Activated naive CD8-positive, alpha-beta T cell treated with anti-CD3 and anti-CD28 coated beads, Interleukin-2, amount 50 U/mL, for 16 hours (primary cell): ENCODE measurements at regions not wholly inside any gene's neighbourhood (a gene's known extent, or its start where the extent isn't known, plus 50 kb on each side); places are given as distances from the start of the nearest gene placed in this dataset.

Experiments
- DNase-seq: peaks from one replicate; pipeline ENCODE4 v3.0.0-alpha.2; 2020; ENCODE audit warnings: low read depth, low spot score

DNA sequence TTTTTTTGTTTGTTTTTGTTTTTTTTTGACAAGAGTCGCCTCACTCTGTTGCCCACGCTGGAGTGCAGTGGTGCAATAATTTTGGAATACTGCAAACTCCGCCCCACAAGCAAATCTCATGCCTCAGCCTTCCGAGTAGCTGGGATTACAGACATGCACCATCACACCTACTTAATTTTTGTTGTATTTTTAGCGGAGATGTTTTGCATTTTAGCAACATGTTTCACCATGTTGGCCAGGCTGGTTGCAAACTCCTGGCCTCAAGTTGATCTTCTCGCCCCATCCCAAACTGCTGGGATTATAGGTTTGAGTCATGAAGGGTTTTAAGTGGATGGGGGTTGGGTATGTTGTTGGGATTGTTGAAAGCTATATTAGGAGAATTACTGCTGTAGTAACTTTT lies 270.9 kb upstream of the LCORL start:
- no peak for DNase-seq

DNA sequence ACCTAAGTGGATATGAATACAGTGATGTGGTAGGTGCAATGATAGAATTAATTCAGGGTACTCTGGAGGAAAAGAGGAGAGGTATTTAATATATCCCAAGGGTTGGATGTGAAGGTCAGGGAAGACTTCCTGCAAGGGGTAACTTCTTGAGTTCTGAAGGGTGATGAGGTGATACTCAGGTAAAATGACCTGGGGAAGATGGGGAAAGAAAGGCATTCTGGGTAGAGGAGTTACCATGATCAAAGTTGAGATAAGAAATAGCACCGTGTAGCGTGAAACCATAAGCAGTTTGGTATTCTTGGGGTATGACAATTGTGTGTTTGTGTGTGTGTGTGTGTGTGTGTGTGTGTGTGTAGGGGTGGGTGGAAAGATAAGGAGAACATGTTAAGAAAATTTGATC lies 270.4 kb upstream of the LCORL start:
- no peak for DNase-seq

DNA sequence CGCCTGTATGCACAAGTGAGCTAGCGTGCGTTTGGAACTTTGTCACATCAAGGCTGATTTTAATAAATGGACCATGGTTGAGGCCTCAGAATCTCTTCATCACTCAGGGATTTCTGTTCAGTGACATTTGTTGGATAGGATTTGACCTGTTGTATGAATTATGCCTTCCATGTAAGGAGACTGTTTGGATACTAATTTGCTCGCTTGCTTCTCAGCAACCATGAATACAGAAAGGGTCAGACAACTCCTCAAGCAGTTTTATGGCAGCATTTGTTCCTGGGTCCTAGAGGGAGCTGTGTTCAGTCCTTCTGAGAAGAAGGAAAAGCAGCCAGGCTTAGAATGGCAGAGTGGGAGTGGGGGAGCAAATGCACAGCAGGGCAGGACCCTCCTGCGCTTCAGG lies 269.7 kb upstream of the LCORL start:
- DNase-seq, result no peak

DNA sequence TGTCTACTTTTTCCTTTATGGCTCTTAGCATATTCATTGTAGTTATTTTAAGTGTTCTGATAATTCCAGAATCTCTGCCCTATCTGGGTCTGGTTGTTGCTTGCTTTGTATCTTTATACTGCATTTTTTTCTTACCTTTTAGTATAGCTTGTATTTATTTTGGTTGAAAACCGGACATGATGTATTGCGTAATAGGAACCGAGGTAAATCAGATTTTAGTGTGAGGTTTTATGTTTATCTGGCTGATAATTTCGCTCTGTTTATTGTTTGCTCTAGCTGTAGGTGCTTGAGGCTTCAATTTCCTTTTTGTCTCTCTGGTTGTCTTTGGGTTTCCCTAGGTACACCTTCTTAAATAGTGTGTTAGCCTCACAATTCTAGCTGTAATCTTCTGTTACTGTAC lies 263.8 kb upstream of the LCORL start:
- DNase-seq, result no peak

DNA sequence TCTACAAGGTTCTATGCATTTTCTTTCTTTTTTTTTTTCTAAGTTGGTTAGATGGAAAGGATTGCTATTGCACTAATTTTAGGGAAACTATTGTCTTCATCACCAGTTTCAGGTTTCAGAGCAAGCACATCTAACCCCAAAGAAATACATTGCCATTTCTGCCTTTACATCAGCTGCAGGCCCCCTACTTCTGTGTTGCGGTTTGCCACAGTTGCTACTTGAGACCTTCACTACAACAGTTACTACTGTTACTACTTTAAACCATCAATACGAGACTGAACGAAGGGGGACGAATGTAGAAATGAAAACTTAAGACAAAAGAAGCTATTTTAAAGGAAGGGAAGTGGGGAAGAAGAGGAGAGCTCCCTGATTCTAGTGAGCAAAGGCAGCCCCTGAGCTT lies 256.7 kb upstream of the LCORL start:
- no peak for DNase-seq

DNA sequence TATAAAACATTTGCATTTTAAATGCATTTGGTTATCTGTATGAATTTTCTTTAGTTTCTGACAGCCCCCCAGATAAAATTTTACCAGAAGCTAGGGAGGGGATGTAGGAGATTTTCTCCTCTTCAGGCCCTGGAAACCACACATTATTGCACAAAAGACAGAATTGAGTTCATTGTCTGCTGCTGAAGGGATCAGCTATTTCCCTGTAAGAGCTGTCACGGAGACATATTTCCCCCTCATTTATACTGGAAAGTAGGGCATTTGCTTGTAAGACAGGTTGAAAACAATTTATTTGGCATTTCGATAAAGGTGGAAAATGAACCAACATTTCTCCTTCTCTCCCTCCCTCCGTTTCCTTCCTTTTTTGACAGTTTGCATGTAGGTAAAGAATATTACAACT lies 241.3 kb upstream of the LCORL start:
- DNase-seq, result no peak

DNA sequence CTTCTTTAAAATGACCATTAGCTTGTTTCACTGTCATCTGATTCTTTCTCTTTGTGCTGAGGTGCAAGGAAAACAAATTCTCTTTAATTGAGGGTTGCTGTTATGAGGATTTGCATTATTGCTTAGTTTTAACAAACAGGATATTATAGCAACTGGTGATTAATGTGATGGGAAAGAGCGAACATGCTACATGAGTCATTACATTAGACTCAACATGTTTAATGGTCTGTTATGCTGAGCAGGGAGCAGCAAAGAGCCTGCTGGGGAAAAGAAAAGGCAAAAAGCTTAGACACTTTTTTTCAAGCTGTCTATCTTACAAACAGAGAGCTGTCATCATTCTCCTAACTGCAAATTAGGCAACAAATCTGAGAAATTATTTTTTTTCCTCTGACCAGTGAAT lies 230.5 kb upstream of the LCORL start:
- DNase-seq, result no peak

DNA sequence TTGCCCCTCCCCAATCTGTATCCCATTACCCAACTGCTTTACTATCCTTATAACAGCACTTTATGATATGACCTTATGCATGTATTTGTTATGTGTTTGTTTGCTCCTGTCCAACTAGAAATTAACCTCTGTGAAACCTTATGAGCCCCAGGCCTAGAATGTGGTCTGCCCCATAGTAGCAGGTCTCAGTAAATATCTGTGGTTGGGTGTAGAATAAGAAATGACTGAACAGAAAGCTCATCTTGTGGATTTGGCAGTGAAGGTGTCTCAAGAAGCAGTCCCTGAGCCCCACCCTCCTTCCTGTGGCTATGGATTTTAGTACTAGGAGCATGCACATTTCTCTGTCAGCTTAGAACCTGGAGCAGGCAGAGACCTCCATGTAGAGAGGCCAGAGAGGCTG lies 229.0 kb upstream of the LCORL start:
- no peak for DNase-seq

DNA sequence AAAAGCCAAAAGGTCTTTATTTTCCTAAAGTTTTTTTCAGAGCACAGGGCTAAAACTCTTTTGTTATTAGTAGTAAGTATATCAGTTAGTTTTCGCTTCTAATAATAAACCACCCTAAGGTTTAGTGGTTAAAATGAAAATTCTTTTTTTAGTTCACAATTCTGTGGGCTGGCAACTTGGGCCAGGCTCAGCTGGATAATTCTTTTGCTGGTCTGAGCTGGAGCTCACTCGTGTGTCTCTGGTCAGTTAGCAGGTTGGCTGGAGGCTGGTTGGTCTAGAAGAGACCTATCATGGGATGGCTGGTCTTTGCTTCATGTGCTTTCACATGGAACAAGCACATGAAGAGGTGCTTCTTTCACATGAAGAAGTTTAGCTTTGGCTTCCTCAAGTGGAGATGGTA lies 227.1 kb upstream of the LCORL start:
- DNase-seq, result no peak

DNA sequence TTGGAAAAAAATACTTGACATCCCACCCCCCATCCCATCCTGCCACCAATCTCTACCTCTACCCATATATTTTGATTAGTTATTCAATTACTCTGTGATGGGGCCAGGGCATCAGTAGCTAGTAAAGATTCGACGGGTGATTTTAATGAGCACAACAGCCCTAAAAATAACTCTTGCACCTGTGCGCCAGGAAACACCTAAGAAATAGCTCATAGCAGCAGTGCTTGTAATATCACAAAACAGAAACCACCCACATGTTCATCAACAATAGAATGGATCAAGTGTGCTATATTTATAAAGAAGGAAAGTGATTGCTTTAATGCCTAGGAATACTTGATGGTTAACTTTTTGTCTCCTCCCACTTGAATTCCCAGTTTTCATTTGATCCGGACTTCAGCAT lies 225.6 kb upstream of the LCORL start:
- DNase-seq, result no peak

DNA sequence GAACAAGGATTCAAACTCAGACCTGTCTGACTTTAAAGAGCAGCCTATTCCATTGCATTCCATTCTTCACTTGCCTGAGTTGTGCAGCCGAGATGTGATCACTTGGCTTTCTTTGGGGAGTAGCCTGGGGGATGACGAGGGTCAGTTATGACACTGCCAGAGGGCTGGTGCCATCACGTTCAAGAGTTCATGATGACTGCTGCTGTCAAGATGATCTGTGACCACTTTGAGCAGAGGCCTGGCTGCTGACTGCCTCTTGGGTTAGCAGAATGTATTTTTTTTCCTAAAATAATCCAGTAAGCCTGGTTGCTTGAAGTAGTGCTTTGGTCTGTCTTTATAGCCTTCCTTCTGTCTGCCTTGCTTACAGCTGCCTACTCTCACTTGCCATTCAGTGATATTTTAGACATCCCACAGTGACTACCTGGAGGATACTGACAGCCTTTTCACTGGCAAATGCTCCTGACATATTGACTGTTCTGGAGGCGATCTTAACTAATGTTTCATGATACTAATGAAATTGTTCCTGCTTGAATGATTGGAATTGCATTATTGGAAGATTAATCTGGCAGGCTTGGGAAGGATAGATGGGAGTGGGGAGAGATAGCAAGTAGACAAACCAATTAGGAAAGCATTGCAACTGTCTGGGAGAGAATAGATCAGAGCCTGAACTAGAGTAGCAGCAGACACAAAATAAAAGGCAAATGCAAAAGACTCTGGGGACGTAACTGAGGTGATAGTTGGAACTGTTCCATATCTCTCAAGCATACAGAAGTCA lies 221.6 kb upstream of the LCORL start:
- DNase-seq, result no peak

DNA sequence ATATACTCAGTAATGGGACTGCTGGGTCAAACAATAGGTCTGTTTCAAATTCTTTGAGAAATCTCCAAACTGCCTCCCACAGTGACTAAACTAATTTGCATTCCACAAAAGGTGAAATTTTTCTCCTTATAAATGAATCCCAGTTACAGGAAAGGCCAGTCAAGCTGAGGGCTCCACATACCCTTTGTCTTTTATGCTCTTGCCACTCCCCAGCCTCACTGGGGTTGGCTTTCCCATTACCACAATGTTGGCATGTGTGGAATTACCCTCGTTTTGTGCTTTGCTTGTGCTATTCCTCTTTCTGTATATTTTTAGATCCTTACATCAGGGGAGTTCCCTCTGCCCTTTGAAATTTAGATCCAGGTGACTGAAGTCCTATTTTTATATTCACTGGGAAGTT lies 220.2 kb upstream of the LCORL start:
- DNase-seq, result no peak

DNA sequence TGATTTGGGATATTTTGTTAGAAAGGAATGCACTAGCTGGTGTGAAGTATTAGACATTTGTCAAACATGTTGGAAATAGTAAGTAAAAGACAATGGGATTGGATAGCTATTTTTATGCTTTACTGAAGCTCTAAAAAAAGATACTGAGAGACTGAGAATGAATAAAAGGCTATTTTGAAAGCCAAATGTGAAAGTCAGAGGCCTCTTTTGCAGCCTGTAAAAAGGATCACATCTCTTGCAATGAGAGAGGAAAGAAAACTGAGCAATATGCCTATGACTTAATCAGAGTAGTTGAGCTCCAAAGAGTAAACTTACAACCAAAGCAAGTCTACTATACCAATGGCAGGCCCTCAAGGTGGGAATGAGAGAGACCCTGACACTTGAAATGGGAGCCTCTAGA lies 212.6 kb upstream of the LCORL start:
- DNase-seq, result no peak

DNA sequence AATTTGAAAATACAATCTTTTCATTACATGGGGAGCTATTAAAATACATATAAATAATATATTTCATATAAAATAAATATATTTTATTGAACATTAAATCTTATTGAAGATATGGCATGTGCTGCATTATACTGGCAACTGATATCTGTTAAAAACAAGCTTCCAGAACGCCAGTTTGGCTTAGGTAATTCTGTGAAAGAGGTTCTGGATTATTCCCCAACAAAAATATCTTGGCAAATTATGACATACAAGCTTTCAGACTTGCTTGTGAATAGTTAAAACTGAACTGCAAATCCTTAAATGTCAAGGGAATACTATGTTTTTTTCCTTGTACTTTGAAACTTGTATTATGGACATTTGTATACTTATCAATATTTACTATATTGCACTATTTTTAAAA lies 210.2 kb upstream of the LCORL start:
- no peak for DNase-seq

DNA sequence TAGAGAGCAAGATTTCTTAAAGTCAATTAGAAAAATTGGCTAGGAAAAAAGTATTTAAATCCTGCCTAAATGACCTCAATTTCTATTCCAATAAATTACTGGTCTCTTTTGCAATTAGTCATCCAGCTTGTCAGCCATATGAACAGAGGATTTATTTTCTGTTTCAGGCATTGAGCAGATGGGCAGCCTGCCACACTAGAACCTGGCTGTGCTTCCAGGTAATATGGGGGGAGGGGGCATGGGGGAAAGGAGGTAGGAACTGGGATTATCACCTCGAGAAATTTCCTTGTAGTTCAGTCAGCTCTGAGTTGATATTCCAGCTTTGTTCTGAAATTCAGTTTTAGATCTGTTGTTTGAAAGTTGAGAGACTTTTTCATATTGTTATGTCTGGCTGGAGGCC lies 206.3 kb upstream of the LCORL start:
- no peak for DNase-seq

DNA sequence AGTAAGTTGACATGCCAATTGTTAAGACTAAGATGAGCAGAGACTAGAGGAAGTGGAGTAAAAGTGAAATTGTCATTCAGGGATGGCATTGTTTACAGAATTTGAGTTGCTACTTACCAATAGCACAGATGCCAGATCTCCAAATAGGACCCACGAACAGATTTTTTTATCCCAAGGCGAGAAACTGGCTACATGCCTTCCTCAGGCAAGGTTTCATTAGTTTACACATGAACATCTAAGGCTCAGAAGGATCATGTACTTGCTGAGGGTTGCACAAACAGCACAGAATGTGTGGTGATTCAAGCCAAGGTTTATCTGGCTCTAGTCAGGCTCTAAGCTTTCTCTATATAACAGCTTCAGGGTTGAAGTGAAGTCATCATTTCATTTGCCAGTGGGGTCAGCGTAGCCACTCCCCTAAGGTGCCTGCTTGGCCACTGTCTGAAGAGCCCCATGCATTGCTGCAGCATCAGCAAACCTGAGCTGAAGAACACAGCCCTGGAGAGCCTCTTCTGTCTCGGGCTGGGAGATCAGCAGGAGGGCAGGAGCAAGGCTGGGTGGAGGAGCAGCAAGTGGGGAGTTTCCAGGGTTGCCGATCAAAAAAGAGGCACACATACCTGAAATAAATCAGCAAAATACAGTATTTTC lies 193.0 kb upstream of the LCORL start:
- DNase-seq, result no peak

DNA sequence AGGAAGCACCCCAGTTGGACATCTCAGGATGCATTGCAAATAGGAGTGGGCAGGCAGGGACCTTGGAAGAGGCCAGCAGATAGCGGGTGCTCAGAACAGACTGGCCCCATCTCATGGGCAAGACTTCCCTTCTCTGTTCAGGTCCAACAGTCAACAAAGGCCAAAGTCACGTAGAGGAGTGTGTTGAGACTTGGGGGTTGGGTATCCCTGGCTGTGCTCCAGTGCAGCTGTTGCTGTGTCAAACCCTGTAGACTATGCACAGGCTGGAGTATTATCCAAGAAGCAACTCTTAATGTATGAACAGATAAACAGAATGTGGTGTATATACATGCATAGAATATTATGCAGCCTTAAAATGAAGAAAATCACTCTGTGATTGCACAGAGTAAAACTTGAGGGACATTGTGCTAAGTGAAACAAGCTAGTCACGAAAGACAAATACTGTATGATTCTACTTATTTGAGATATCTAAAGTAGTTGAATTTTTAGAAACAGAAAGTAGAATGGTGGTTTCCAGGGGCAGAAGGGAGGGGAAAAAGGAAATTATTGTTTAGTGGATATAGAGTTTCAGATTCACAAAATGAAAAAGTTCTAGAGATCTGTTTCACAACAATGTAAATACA lies 192.1 kb upstream of the LCORL start:
- DNase-seq, result no peak

DNA sequence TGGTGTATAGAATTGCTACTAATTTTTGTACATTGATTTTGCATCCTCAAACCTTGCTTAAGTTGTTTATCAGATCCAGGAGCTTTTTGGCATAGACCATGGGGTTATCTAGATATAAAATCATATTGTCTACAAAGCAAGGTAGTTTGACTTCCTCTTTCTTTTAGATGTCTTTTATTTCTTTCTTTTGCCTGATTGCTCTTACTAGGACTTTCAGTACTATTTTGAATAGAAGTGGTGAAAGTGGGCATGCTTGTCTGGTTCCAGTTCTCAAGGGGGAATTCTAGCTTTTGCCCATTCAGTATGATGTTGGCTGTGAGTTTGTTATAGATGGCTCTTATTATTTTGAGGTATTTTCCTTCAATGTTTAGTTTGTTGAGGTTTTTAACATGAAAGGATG lies 187.9 kb upstream of the LCORL start:
- no peak for DNase-seq

DNA sequence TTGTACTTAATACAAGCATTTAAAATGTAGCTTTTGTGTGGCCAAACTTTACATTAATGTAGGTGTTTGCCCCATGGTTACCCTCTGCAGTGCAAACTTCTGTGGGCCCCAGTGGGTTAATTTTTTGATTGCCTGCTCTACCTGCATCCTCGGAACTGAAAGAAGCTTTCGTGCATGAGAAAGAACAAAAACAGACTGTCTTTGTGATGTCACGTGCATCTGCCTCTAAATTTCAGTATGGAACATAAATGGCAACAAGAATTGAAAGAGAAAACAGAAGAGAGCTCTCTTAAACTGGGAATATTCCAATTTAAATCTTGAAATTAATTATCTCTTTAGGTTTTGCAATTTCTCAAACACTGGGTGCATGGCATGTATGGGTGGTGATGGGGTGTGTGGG lies 182.4 kb upstream of the LCORL start:
- no peak for DNase-seq

DNA sequence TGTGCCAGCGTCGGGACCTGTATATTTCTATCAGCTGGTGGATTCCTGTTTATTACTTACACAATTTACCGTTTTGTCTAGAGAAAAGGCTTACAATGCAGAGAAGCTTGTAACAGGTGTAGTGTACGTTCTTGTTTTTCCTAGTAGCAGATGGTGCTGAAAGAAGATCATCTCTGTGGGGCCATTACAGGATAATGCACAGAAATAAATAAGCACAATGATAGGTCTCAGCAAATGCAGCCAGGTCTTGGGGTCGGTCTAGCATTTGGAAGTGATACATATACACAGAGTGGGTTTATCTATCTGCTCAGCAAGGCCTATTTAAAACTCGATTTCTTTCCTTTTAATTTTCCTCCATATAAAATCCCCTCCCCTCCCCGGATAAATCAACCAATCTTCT lies 180.9 kb upstream of the LCORL start:
- DNase-seq, result no peak

DNA sequence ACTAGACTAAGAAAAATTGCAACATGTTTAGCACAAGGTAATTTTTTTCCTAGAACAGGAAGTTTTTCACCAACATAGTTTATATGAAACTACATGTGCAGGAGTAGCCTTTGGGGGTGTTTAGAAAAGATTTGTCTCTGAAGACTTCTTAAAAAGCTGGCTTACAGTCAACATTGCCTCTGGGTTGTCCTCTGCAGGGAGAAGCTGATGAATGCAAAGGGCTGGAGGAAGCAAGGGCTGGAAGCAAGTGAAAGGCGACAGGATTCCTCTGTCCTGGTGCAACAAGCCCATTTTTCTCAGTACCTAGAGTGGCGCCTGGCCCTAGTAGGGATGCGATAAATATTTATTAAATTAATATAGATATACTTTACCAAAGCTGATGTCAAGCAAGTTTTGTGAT lies 180.3 kb upstream of the LCORL start:
- no peak for DNase-seq

DNA sequence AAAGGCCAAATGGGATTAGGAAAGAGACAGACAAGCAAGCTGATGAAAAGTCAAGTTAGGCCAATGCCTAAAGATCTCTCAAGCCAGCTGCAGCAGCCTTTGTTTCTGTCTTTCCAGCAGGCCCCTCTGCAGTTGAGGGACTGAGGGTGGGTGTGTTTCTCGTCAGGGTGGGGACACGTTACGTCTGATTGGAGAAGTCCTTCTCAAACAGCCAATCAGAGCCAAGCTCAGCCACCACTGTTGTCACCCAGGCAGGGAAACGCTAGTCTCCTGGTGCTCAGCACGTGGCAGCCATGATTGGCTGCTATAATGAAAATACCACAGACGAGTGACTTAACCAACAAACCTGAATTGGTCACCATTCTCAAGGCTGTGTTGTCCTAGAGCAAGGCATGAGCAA lies 177.1 kb upstream of the LCORL start:
- no peak for DNase-seq

DNA sequence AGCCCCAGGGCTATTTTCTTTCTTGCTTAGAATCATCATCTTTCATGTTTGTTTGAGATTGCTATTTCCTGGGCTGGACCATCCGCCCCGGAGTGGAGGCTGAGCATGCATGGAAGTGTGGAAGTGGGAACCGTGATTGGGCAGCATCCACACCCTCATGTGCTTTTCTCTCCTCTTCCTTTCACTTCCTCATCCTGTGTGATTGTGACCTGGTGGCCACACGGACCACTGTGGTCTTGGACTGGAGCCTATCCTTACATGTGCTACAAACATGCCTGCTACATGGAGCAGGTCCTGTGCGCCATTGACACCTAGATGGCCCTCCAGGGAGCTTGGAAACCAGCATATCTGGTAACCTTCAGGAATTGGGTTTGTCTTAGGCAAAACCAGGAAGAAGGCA lies 175.9 kb upstream of the LCORL start:
- no peak for DNase-seq
